ENCODE measurements at regions not wholly inside any gene's neighbourhood (a gene's known extent, or its start where the extent isn't known, plus 50 kb on each side); places are given as distances from the start of the nearest gene placed in this dataset.

GRCh38 chr12:40508421-40508820 is 183.8 kb upstream of the CNTN1 start:
- Histone ChIP-seq H3K4me3 (ENCODE audit: insufficient read depth, low read depth, low read length) (no peak overlapping the region), H3K27me3 (ENCODE audit: control insufficient read depth, insufficient read depth, low read length) (no peaks in the 10 kb centered on the region), H3K36me3 (replicated peaks; ENCODE audit: control insufficient read depth, insufficient read depth, low read length) (no peaks in the 10 kb centered on the region)
- DNase-seq, result no peak

DNA sequence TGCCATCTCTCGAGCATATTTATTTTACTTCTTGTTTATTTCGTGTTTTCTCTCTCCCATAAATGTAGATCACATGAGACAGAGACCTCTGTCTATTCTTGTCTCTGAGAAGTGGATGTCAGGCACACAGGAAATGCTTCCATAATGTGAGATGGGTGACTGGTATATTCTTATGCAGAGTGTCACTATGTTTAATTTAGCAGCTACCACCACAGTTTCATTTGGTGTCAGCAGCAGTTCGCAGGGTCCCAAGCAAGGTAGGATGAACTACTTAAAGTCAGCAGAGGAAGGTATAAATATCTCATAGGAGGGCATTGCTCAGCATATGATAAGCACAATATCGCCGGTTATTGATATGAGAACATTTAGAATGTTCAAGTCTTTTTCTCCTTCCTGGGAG is 180.9 kb upstream of the CNTN1 start:
- no peak for DNase-seq
- no peaks in the 10 kb centered on the region for H3K27me3 ChIP-seq (ENCODE audit: control insufficient read depth, insufficient read depth, low read length)
- H3K36me3 ChIP-seq (replicated peaks; ENCODE audit: control insufficient read depth, insufficient read depth, low read length), result no peaks in the 10 kb centered on the region
- no peak overlapping the region for H3K4me3 ChIP-seq (ENCODE audit: insufficient read depth, low read depth, low read length)

GRCh38 chr12:40515041-40515816 is 177.0 kb upstream of the CNTN1 start:
- Histone ChIP-seq H3K27me3 (ENCODE audit: control insufficient read depth, insufficient read depth, low read length) (no peaks in the 10 kb centered on the region), H3K4me3 (ENCODE audit: insufficient read depth, low read depth, low read length) (no peak overlapping the region), H3K36me3 (replicated peaks; ENCODE audit: control insufficient read depth, insufficient read depth, low read length) (no peaks in the 10 kb centered on the region)
- no peak for DNase-seq

- Histone ChIP-seq H3K27me3 (ENCODE audit: control insufficient read depth, insufficient read depth, low read length) (no peaks in the 10 kb centered on the region), H3K36me3 (replicated peaks; ENCODE audit: control insufficient read depth, insufficient read depth, low read length) (no peaks in the 10 kb centered on the region), H3K4me3 (ENCODE audit: insufficient read depth, low read depth, low read length) (no peak overlapping the region)
- no peak for DNase-seq
Measured at GRCh38 chr12:40522837-40523236, 169.4 kb upstream of the CNTN1 start.

- no peak for DNase-seq
- no peak overlapping the region for H3K4me3 ChIP-seq (ENCODE audit: insufficient read depth, low read depth, low read length)
- H3K36me3 ChIP-seq (replicated peaks; ENCODE audit: control insufficient read depth, insufficient read depth, low read length), result no peaks in the 10 kb centered on the region
- H3K27me3 ChIP-seq (ENCODE audit: control insufficient read depth, insufficient read depth, low read length), result no peaks in the 10 kb centered on the region
Measured at GRCh38 chr12:40525054-40525453, 167.2 kb upstream of the CNTN1 start.

- H3K36me3 ChIP-seq (replicated peaks; ENCODE audit: control insufficient read depth, insufficient read depth, low read length), result no peaks in the 10 kb centered on the region
- no peak overlapping the region for H3K4me3 ChIP-seq (ENCODE audit: insufficient read depth, low read depth, low read length)
- no peaks in the 10 kb centered on the region for H3K27me3 ChIP-seq (ENCODE audit: control insufficient read depth, insufficient read depth, low read length)
- no peak for DNase-seq
Measured at GRCh38 chr12:40534828-40535227, 157.4 kb upstream of the CNTN1 start.

DNA sequence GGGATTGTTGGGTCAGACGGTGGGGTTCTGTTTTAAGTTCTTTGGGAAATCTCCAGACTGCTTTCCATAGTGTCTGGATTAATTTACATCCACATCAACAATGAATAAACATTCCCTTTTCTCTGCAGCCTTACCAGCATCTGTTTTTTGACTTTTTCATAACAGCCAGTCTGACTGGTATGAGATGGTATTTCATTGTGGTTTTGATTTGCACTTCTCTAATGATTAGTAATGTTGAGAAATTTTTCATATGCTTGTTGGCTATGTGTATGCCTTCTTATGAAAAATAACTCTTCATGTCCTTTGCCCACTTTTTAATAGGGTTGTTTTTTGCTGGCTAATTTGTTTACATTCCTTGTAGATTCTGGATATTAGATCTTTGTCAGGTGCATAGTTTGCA is 140.8 kb upstream of the CNTN1 start:
- no peak overlapping the region for H3K4me3 ChIP-seq (ENCODE audit: insufficient read depth, low read depth, low read length)
- DNase-seq, result no peak
- no peaks in the 10 kb centered on the region for H3K36me3 ChIP-seq (replicated peaks; ENCODE audit: control insufficient read depth, insufficient read depth, low read length)
- no peaks in the 10 kb centered on the region for H3K27me3 ChIP-seq (ENCODE audit: control insufficient read depth, insufficient read depth, low read length)

- no peaks in the 10 kb centered on the region for H3K36me3 ChIP-seq (replicated peaks; ENCODE audit: control insufficient read depth, insufficient read depth, low read length)
- no peak for DNase-seq
- no peak overlapping the region for H3K4me3 ChIP-seq (ENCODE audit: insufficient read depth, low read depth, low read length)
- H3K27me3 ChIP-seq (ENCODE audit: control insufficient read depth, insufficient read depth, low read length), result no peaks in the 10 kb centered on the region
Measured at GRCh38 chr12:40552868-40553267, 139.4 kb upstream of the CNTN1 start.

DNA sequence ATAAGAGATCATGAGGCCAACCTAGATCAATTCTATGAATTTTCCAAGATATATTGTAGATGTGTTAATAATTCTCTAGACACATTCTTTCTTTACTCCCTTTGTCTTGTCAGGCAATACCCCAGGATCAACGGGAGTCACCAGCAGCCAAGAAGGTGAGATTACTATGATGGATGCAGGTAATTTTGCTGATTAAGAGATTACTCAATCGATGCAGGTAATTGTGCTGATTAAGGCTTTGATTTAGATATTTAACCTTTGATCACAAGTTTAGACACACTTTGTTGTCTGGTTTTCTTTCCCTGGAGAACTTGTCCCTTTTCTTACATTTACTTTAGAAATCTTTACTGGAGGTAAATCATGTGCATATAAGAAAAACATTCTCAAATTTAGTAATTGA is 134.3 kb upstream of the CNTN1 start:
- no peaks in the 10 kb centered on the region for H3K27me3 ChIP-seq (ENCODE audit: control insufficient read depth, insufficient read depth, low read length)
- no peaks in the 10 kb centered on the region for H3K36me3 ChIP-seq (replicated peaks; ENCODE audit: control insufficient read depth, insufficient read depth, low read length)
- H3K4me3 ChIP-seq (ENCODE audit: insufficient read depth, low read depth, low read length), result no peak overlapping the region
- DNase-seq, result no peak

DNA sequence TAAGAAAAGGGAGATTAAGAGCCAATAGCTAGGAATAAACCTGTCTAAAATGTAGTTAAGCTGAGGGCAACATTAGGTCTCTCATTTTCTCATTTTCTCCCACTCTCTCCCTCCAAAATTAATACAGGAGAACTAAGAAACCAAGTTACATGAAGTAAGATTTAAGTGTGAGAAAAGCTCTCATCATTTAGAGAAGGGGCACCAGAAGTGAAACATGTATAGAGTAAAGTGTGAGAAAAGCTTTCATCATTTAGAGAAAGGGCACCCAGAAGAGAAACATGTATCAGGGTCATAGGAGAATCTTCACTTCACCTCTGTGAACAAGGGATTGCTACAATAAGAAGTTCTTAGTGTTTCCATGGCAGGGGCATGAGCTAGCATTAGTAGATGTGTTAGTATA is 132.4 kb upstream of the CNTN1 start:
- Histone ChIP-seq H3K36me3 (replicated peaks; ENCODE audit: control insufficient read depth, insufficient read depth, low read length) (no peaks in the 10 kb centered on the region), H3K4me3 (ENCODE audit: insufficient read depth, low read depth, low read length) (no peak overlapping the region), H3K27me3 (ENCODE audit: control insufficient read depth, insufficient read depth, low read length) (no peaks in the 10 kb centered on the region)
- DNase-seq, result no peak

GRCh38 chr12:40560848-40561247 is 131.4 kb upstream of the CNTN1 start:
- no peaks in the 10 kb centered on the region for H3K27me3 ChIP-seq (ENCODE audit: control insufficient read depth, insufficient read depth, low read length)
- no peaks in the 10 kb centered on the region for H3K36me3 ChIP-seq (replicated peaks; ENCODE audit: control insufficient read depth, insufficient read depth, low read length)
- DNase-seq, result no peak
- no peak overlapping the region for H3K4me3 ChIP-seq (ENCODE audit: insufficient read depth, low read depth, low read length)

GRCh38 chr12:40561395-40561966 is 130.8 kb upstream of the CNTN1 start:
- H3K4me3 ChIP-seq (ENCODE audit: insufficient read depth, low read depth, low read length), result no peak overlapping the region
- H3K36me3 ChIP-seq (replicated peaks; ENCODE audit: control insufficient read depth, insufficient read depth, low read length), result no peaks in the 10 kb centered on the region
- H3K27me3 ChIP-seq (ENCODE audit: control insufficient read depth, insufficient read depth, low read length), result no peaks in the 10 kb centered on the region
- DNase-seq, result no peak

- DNase-seq, result no peak
- Histone ChIP-seq H3K27me3 (ENCODE audit: control insufficient read depth, insufficient read depth, low read length) (no peaks in the 10 kb centered on the region), H3K36me3 (replicated peaks; ENCODE audit: control insufficient read depth, insufficient read depth, low read length) (no peaks in the 10 kb centered on the region), H3K4me3 (ENCODE audit: insufficient read depth, low read depth, low read length) (no peak overlapping the region)
Measured at GRCh38 chr12:40565029-40565633, 127.1 kb upstream of the CNTN1 start.

DNA sequence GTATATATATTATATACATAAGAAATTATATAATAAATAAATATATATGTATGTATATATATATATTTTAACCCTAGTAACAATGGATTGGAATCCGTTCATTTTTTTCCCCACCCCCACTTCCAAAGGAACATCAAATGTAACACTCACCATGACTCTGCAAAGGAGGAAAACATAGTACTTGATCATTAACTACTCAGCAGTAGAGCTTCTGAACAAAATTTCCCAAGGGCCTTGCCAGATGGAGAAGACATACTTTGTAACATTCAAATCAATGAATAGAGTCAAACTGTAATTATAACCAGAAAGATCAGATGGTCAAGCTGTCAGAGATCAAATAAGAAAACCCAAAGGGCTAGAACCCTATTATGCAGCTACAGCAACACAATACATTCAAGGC is 126.0 kb upstream of the CNTN1 start:
- Histone ChIP-seq H3K36me3 (replicated peaks; ENCODE audit: control insufficient read depth, insufficient read depth, low read length) (no peaks in the 10 kb centered on the region), H3K27me3 (ENCODE audit: control insufficient read depth, insufficient read depth, low read length) (no peaks in the 10 kb centered on the region), H3K4me3 (ENCODE audit: insufficient read depth, low read depth, low read length) (no peak overlapping the region)
- DNase-seq, result no peak

DNA sequence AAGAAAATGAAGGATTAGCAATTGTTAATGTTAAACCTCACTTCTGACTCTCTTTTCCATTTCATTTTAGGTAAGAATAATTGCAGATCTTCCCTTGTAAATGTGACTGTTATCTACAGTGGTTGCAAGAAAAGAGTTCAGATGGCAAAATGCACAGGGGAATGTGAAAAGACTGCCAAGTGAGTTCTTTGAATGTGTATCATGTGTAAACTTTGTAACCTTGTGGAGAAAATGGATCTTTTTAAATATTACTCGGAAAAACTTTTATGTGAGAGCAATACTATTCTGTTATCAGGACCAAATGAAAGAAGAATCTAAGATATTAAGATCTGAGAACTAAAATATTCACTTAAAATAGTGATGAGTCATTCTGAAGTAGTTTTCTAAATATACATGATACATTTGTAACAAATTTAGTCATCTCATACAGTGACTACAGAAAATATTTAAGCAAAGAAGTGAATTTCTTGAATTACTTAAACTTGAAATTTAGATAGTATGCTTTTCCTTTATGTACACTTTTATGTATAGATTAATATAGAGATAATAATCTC is 122.5 kb upstream of the CNTN1 start:
- no peaks in the 10 kb centered on the region for H3K27me3 ChIP-seq (ENCODE audit: control insufficient read depth, insufficient read depth, low read length)
- no peak overlapping the region for H3K4me3 ChIP-seq (ENCODE audit: insufficient read depth, low read depth, low read length)
- H3K36me3 ChIP-seq (replicated peaks; ENCODE audit: control insufficient read depth, insufficient read depth, low read length), result no peaks in the 10 kb centered on the region
- DNase-seq, result no peak
